Astrocyte of the spinal cord (primary cell): ENCODE measurements at regions not wholly inside any gene's neighbourhood (a gene's known extent, or its start where the extent isn't known, plus 50 kb on each side); places are given as distances from the start of the nearest gene placed in this dataset.

ENCODE experiments used
- DNase-seq: peaks from one replicate; pipeline ENCODE4 v3.0.0; 2011; ENCODE audit warnings: low read depth, low spot score
- H3K4me3 ChIP-seq: 2 replicates; pipeline ENCODE4 v1.5.1; 2011; ENCODE audit warnings: low read depth, mild to moderate bottlenecking, low read length, moderate library complexity
- CTCF ChIP-seq: IDR thresholded peaks from 2 replicates; pipeline ENCODE4 v1.5.1; 2012; ENCODE audit warnings: low read depth, mild to moderate bottlenecking, low read length, inconsistent platforms
- in situ Hi-C: cut with HindIII; loops from 2 replicates; pipeline ENCODE4 v1.10.0; 2017; ENCODE audit warnings: low sequenced_read_pairs

GRCh38 chr22:47659467-47660223, 897.2 kb downstream of the TBC1D22A start:
- H3K4me3 ChIP-seq = no peak overlapping the region
- no peak for TF ChIP-seq CTCF
- DNase-seq = no peak
- in situ Hi-C loops = no loop called here

GRCh38 chr22:47658182-47658581, 895.7 kb downstream of the TBC1D22A start:
- no peak overlapping the region for H3K4me3 ChIP-seq
- in situ Hi-C loops = no loop called here
- no peak for TF ChIP-seq CTCF
- DNase-seq = no peak

GRCh38 chr22:47657224-47657623, 894.8 kb downstream of the TBC1D22A start:
- TF ChIP-seq CTCF = no peak
- H3K4me3 ChIP-seq = no peak overlapping the region
- in situ Hi-C loops = no loop called here
- no peak for DNase-seq

DNA sequence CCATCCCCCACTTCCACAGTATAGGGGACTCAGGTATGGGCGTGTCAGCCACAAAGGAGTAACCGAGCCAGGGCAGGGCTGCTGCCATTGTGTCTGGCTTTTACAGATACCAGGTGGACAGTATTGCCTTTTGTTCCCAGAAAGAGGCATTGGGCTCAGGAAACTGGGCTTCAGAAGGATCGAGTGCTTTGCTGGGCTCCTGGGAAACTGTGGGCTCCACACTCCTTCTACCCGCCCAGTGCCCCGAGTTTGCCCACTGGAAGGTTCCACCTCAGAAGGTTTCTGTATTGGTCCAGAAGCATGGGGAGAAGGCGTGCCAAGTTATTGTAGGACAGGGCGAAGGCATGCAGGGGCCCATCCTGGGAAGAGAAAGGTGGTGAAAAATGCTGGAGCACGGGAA, 894.4 kb downstream of the TBC1D22A start:
- no peak for DNase-seq
- in situ Hi-C loops = no loop called here
- no peak for TF ChIP-seq CTCF
- H3K4me3 ChIP-seq = no peak overlapping the region

DNA sequence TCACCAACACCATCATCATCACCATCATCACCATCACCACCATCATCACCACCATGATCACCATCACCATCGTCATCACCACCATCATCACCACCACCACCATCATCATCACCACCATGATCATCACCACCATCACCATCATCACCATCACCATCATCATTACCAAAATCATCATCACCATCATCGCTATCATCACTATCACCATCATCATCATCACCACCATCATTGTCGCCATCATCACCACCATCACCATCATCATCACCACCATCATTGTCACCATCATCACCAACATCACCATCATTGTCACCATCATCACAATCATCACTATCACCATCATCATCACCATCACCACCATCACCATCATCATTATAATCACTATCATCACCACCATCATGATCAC, 893.5 kb downstream of the TBC1D22A start:
- DNase-seq = no peak
- H3K4me3 ChIP-seq = no peak overlapping the region
- in situ Hi-C loops = no loop called here
- no peak for TF ChIP-seq CTCF

DNA sequence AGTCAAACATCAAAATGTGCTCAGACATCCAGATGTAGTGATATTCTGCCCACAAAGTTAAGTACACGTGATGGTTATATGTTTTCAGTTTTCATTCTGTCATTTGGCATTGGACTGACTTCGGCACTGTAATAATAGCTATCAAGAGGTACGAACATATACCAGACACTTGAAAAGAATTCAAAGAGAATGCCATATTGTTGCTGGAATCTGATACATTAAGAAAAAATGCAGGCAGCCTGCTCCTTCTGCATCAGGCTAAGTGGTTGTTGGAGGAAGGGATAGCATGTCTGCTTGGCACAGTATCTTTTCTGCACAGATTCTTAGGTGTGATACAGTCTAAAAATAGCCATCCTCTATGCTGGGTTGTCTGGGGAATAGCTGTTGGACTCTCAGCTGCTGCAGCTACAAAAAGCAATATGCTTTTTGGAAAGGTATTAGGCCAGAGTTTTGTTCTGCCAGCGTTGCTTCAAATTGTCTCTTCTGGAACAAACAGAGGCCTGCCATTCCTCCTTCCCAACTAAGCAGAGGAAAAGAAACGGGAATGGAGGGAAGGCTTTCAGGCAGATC, 892.6 kb downstream of the TBC1D22A start:
- H3K4me3 ChIP-seq = no peak overlapping the region
- DNase-seq = no peak
- no peak for TF ChIP-seq CTCF
- in situ Hi-C loops = no loop called here
